H9 (cell line): ENCODE measurements at regions not wholly inside any gene's neighbourhood (a gene's known extent, or its start where the extent isn't known, plus 50 kb on each side); places are given as distances from the start of the nearest gene placed in this dataset.
A peak's percentile ranks its signal among the peaks of the same experiment; 100 is the strongest.

Experiments
- DNase-seq: peaks from one replicate; pipeline ENCODE4 v3.0.0-alpha.2; 2017
- H2AFZ ChIP-seq: one replicate; pipeline ENCODE4 v1.6.1; 2013; ENCODE audit warnings: mild to moderate bottlenecking, low read length, control low read depth, moderate library complexity
- H2AK5ac ChIP-seq: 2 replicates; pipeline ENCODE4 v1.6.1; 2013; ENCODE audit warnings: low read length, control low read depth, mixed read lengths; ENCODE audit not compliant: insufficient read length
- H2BK120ac ChIP-seq: one replicate; pipeline ENCODE4 v1.6.1; 2013; ENCODE audit warnings: low read depth, mild to moderate bottlenecking, low read length, control low read depth, inconsistent platforms; ENCODE audit not compliant: poor library complexity, severe bottlenecking
- H2BK12ac ChIP-seq: 2 replicates; pipeline ENCODE4 v1.6.1; 2013; ENCODE audit warnings: low read length, control low read depth, mixed read lengths, low read depth; ENCODE audit not compliant: insufficient read length
- H2BK15ac ChIP-seq: 2 replicates; pipeline ENCODE4 v1.6.1; 2013; ENCODE audit warnings: low read depth, low read length, control low read depth
- H2BK20ac ChIP-seq: one replicate; pipeline ENCODE4 v1.6.1; 2013; ENCODE audit warnings: low read depth, mild to moderate bottlenecking, low read length, control low read depth, inconsistent platforms; ENCODE audit not compliant: poor library complexity, severe bottlenecking
- H2BK5ac ChIP-seq: 2 replicates; pipeline ENCODE4 v1.6.1; 2013; ENCODE audit warnings: low read length, control low read depth, mixed read lengths; ENCODE audit not compliant: insufficient read length
- H3K14ac ChIP-seq: 2 replicates; pipeline ENCODE4 v1.6.1; 2013; ENCODE audit warnings: low read length, control low read depth; ENCODE audit not compliant: insufficient read depth
- H3K18ac ChIP-seq: 2 replicates; pipeline ENCODE4 v1.6.1; 2013; ENCODE audit warnings: low read depth, mild to moderate bottlenecking, mixed read lengths, low read length, control low read depth; ENCODE audit not compliant: insufficient read length
- H3K23ac ChIP-seq: 2 replicates; pipeline ENCODE4 v1.6.1; 2013; ENCODE audit warnings: low read length, control low read depth, mixed read lengths, low read depth; ENCODE audit not compliant: insufficient read length
- H3K23me2 ChIP-seq: 2 replicates; pipeline ENCODE4 v1.6.1; 2013; ENCODE audit warnings: low read depth, mild to moderate bottlenecking, mixed read lengths, low read length, control low read depth; ENCODE audit not compliant: insufficient read length, poor library complexity, severe bottlenecking
- H3K27ac ChIP-seq: 2 replicates; pipeline ENCODE4 v1.5.1; 2013; ENCODE audit warnings: low read length, control low read depth, mixed read lengths, low read depth; ENCODE audit not compliant: insufficient read length
- H3K27me3 ChIP-seq: 2 replicates; pipeline ENCODE4 v1.6.1; 2013; ENCODE audit warnings: low read length, control low read depth, inconsistent platforms; ENCODE audit not compliant: insufficient read depth
- H3K4ac ChIP-seq: 2 replicates; pipeline ENCODE4 v1.6.1; 2013; ENCODE audit warnings: low read depth, mild to moderate bottlenecking, control low read depth, inconsistent platforms, low read length, moderate library complexity
- H3K4me1 ChIP-seq: 2 replicates; pipeline ENCODE4 v1.6.1; 2013; ENCODE audit warnings: low read length, control low read depth, inconsistent platforms; ENCODE audit not compliant: insufficient read depth
- H3K4me2 ChIP-seq: 2 replicates; pipeline ENCODE4 v1.6.1; 2013; ENCODE audit warnings: low read length, control low read depth, mixed read lengths; ENCODE audit not compliant: insufficient read length, insufficient read depth
- H3K56ac ChIP-seq: 2 replicates; pipeline ENCODE4 v1.6.1; 2013; ENCODE audit warnings: low read depth, mild to moderate bottlenecking, mixed read lengths, low read length, control low read depth; ENCODE audit not compliant: insufficient read length
- H3K79me1 ChIP-seq: 2 replicates; pipeline ENCODE4 v1.6.1; 2013; ENCODE audit warnings: low read depth, mild to moderate bottlenecking, moderate library complexity, low read length, control low read depth, inconsistent platforms; ENCODE audit not compliant: insufficient read depth, poor library complexity, severe bottlenecking
- H3K79me2 ChIP-seq: 2 replicates; pipeline ENCODE4 v1.6.1; 2013; ENCODE audit warnings: low read length, control low read depth, inconsistent platforms; ENCODE audit not compliant: insufficient read depth
- H3K9ac ChIP-seq: 2 replicates; pipeline ENCODE4 v1.6.1; 2013; ENCODE audit warnings: low read length, control low read depth, mixed read lengths; ENCODE audit not compliant: insufficient read length; ENCODE audit errors: extremely low read depth
- H3K9me3 ChIP-seq: one replicate; pipeline ENCODE4 v1.6.1; 2013; ENCODE audit warnings: low read depth, low read length, inconsistent platforms; ENCODE audit not compliant: control insufficient read depth
- H3T11ph ChIP-seq: one replicate; pipeline ENCODE4 v1.6.1; 2013; ENCODE audit warnings: mild to moderate bottlenecking, low read length, control low read depth, inconsistent platforms
- H4K20me1 ChIP-seq: one replicate; pipeline ENCODE4 v1.6.1; 2013; ENCODE audit not compliant: control insufficient read depth, insufficient read length, insufficient read depth
- H4K5ac ChIP-seq: 2 replicates; pipeline ENCODE4 v1.6.1; 2013; ENCODE audit warnings: low read depth, mild to moderate bottlenecking, mixed read lengths, low read length, control low read depth; ENCODE audit not compliant: insufficient read length
- H4K8ac ChIP-seq: replicated peaks from 2 replicates; pipeline ENCODE4 v1.6.1; 2013; ENCODE audit warnings: low read length, control low read depth, mixed read lengths, low read depth; ENCODE audit not compliant: insufficient read length
- H4K91ac ChIP-seq: 2 replicates; pipeline ENCODE4 v1.6.1; 2013; ENCODE audit warnings: low read depth, mild to moderate bottlenecking, moderate library complexity, mixed read lengths, low read length, control low read depth; ENCODE audit not compliant: insufficient read length
- H3K27ac Mint-ChIP-seq, 3 experiments: 2 replicates in 2 of 3; 3 replicates in 1 of 3; pipeline ENCODE4 v1.8.0; 2020 to 2021; ENCODE audit warnings: mixed read lengths in 3 of 3, mild to moderate bottlenecking in 1 of 3, moderate library complexity in 1 of 3
- H3K27me3 Mint-ChIP-seq: 2 replicates; pipeline ENCODE4 v1.8.0; 2021; ENCODE audit warnings: low read depth, mild to moderate bottlenecking, moderate library complexity, mixed read lengths
- H3K36me3 Mint-ChIP-seq, 3 experiments: 2 replicates in 2 of 3; 3 replicates in 1 of 3; pipeline ENCODE4 v1.8.0; 2020 to 2021; ENCODE audit warnings: low read depth in 3 of 3, mixed read lengths in 3 of 3; ENCODE audit not compliant: insufficient read depth in 1 of 3
- H3K4me1 Mint-ChIP-seq, 2 experiments: 2 replicates each; pipeline ENCODE4 v1.8.0; 2020; ENCODE audit warnings: mixed read lengths in 2 of 2
- H3K4me3 Mint-ChIP-seq, 2 experiments: 2 replicates in 1 of 2; 3 replicates in 1 of 2; pipeline ENCODE4 v1.8.0; 2020 to 2021; ENCODE audit warnings: mild to moderate bottlenecking in 2 of 2, mixed read lengths in 2 of 2, moderate library complexity in 1 of 2
- H3K9me3 Mint-ChIP-seq, 2 experiments: 2 replicates in 1 of 2; 3 replicates in 1 of 2; pipeline ENCODE4 v1.8.0; 2020; ENCODE audit warnings: mild to moderate bottlenecking in 2 of 2, mixed read lengths in 2 of 2, moderate library complexity in 1 of 2
- CTCF ChIP-seq: fragments of 200-600 bp; sonication (generic); conservative IDR thresholded peaks from 3 replicates; pipeline ENCODE4 v1.8.0; 2021; ENCODE audit warnings: antibody characterized with exemption, mild to moderate bottlenecking
- WGBS: extraction: QIAGEN DNeasy Blood & Tissue Kit; methylation state at CpG from one replicate; pipeline ENCODE4 v1.1.7; 2013; ENCODE audit warnings: missing lambda C conversion rate, low lambda C conversion rate, mixed read lengths; ENCODE audit not compliant: insufficient read length; ENCODE audit errors: extremely low coverage; 5-methylcytosine and 5-hydroxymethylcytosine counted together

- Histone ChIP-seq H3T11ph (no peak overlapping the region), H3K27ac (no peak overlapping the region), H3K18ac (no peak overlapping the region), H4K91ac (no peak overlapping the region), H2BK15ac (no peak overlapping the region), H3K79me1 (no peaks in the 10 kb centered on the region), H3K9me3 (no peaks in the 10 kb centered on the region), H3K14ac (no peak overlapping the region; the same call in 1 of the 2 replicates), H4K5ac (no peak overlapping the region), H3K4me1 (no peaks in the 10 kb centered on the region), H2BK12ac (no peak overlapping the region), H3K56ac (no peak overlapping the region), H2BK20ac (no peak overlapping the region), H3K23ac (no peak overlapping the region), H2AFZ (no peak overlapping the region), H2BK5ac (no peak overlapping the region), H3K79me2 (no peaks in the 10 kb centered on the region), H3K4ac (no peak overlapping the region), H2AK5ac (no peak overlapping the region), H3K23me2 (no peaks in the 10 kb centered on the region), H3K9ac (no peak overlapping the region), H2BK120ac (no peak overlapping the region), H3K27me3 (no peaks in the 10 kb centered on the region), H4K8ac (no peak overlapping the region), H4K20me1 (no peaks in the 10 kb centered on the region), H3K4me2 (no peak overlapping the region)
- Mint-ChIP-seq H3K4me3 (no peak overlapping the region), H3K27me3 (no peaks in the 10 kb centered on the region), H3K4me1 (no peaks in the 10 kb centered on the region), H3K9me3 (no peaks in the 10 kb centered on the region), H3K36me3 (no peaks in the 10 kb centered on the region), H3K27ac (0 out of 7 replicates have a peak overlapping the region, but pooled peaks of 1 of the 3 experiments have one; percentile 85)
- DNase-seq, result peak; percentile 52
- TF ChIP-seq CTCF, result peak; percentile 74
- no CpG with 5 or more reads among the region's 6 CpGs for WGBS
These were observed 281.9 kb downstream of the UBE3D start for GRCh38 chr6:82783587-82784236.
